Embryonic facial prominence (tissue), 1 donor: ENCODE measurements at regions not wholly inside any gene's neighbourhood (a gene's known extent, or its start where the extent isn't known, plus 50 kb on each side); places are given as distances from the start of the nearest gene placed in this dataset.

Source experiments
- DNase-seq: peaks from one replicate; pipeline ENCODE4 v3.0.0-alpha.2; 2016; ENCODE audit errors: extremely low spot score

DNA sequence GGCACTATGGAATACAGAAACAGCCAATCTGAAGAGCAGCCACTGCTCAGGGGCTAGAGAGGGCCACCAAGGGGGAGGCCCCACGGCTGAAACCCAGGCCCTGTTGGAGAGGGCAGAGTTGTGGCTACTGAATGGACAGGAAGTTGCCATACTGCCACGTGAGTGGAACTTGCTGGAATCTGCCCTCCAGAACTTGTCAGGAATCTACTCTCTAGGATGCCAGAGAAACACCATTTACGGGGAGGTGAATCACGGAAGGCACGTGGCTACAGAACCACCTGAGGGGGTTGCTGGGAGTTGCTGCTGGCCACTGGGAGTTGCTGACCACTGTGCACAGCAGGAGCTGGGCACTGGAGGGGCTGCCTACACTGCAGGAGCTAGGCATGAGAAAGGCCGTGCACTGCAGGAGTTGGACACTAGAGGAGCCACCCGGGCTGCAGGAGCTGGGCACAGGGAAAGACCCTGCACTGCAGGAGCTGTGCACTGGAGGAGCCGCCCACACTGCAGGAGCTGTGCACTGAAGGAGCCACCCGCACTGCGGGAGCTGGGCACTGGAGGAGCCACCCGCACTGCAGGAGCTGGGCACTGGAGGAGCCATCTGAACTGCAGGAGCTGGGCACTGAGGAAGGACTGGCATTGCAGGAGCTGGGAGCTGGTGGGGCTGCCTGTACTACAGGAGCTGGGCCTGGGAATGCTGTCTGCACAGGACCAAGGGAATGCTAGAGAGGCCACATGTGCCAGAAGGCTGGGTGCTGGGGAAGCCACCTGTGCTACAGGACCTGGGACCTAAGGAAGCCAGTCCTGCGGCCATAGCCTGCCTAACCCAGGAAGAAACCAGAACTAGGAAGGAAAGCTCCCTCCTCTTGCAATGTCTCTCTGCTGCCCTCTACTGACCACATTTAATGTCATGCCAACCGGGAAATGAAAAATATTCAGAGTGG lies 343.4 kb downstream of the MATN1 start:
- DNase-seq = peak; percentile 62

DNA sequence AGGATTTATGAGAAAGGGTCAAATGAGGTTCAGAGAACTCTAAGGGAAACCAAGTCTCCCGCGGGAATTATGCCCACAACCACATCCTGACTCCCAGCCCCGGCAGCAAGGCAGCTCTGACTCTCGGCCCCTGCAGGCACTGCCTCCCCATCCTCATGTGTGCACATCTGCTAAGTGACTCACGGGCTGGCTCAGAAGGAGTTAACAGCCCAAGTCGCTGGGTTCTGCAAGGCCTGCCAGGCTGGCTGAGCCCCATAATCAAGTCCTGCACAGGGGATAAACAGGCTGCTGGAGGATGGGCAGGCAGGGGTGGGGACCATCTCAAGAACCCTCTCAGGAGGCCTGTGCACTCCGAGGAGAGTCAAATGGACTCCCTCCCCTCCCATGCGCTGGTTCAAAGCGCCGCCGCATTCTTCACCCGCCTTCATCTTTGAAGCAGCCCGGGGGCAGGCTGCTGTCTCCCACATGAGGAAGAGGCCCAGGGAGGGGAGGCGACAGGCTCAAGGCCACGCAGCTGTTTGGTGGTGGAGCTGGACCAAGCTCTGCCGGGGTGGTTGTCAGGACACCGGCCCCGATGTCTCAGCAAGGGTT lies 344.3 kb downstream of the MATN1 start:
- DNase-seq = peak; percentile 54

DNA sequence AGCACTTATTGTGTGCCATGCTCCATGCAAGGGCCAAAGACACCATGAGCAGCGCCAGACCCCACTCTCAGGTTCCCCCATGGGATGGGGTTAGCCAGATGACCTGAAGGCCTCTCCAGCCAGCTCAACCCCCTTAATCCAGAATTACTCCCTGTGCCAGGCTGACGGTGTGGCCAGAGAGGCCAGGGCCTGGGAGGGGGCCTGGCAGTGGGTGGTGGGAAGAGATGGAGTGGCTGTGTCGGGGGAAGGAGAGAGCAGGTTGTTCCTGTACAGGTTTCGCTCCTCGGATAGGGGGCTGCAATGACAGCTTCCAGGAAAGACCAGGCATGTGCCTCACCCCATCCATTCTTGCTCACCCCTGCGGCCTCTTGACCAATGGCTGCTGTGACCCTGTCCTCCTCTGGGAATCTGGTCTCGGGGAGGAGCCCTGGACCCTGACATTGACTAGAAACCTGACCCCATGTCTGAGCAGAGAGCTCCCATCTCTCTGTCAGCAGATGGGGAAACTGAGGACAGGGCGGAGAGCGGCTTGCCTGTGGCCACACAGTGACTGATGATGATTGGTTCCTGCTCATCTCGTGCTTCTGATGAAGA lies 345.3 kb downstream of the MATN1 start:
- no peak for DNase-seq

DNA sequence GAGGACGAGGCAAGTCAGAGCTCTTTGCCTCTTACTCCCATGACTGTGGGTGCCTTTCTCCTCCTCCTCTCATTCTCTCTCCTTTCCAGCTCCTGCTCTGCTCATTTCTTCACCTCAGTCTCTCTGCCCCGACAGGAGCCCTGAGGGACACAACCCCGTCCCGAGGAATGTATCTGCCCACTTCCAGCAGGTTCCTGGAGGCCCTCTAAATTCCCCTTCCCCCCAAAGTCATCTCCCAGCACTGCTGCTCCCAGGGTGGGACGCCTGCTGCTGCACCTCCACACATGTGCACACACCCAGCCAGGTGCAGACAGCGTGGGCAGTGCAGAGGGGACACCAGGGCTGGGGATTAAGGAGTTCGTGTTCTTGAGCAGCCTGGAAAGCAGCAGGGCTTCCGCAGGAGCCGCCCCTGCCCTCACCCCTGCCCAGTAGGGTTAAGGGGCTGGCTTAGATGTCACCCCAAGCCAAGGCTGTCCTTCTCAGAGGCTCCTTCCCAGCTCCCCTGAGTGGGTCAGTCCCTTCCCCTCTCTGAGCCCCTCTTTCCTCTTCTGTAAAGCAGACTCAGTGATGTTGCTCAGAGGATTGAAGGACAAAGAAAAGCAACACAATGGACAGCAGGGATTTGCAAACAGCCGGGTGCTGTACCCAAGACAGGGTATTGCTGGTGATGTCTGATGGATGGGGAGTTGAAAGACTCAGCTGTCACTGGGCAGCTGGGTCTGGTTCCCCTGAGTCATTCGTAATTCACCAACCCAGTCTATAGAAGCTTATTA lies 346.0 kb downstream of the MATN1 start:
- no peak for DNase-seq

DNA sequence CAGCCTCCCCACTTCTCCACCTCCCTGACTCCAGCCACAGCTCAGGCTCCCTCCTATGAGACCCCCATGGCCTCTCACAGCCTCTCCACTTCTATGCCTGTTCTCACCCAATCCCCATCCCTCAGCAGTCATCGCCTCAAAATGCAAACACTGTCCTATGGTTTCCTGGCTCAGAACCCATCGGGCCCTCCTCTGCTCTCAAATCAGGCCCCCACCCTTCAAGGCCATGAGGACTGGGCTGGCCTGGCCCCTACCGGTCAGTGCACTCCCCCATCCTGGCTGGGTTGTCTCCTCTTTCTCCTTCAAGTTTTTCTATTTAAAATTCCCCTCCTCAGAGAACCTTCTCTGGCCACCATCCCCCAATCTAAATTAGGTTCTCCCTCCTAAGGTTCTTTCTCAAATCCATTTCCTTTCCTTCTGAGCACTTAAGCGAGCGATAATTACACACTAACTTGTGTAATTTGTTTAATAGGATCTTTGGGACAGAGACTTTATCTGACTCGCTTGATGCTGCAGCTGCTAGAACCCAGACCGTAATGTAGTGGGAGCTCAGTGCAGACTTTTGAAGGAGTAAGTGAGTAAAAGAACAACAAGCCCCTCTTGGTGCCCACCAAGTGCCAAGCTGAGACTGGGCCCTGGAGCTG lies 347.2 kb downstream of the MATN1 start:
- no peak for DNase-seq

DNA sequence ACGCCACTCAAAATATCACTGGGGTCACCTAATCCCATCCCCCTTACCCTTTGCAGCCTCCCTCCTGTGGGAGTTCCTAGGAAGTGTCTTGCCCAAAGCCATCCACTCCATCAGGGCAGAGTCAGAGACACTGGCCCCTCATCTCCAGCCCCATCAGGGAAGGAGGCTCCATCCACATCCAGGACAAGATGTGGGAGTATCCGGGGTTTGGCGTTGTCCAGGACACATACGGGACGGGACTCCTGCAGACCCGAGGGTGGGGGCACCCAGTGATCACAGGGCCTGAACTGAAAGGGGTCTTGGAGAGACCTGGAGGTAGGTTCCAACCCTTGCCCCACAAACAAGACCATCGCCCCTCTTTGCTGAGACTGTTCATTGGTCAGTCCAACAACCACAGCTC lies 348.2 kb downstream of the MATN1 start:
- no peak for DNase-seq

DNA sequence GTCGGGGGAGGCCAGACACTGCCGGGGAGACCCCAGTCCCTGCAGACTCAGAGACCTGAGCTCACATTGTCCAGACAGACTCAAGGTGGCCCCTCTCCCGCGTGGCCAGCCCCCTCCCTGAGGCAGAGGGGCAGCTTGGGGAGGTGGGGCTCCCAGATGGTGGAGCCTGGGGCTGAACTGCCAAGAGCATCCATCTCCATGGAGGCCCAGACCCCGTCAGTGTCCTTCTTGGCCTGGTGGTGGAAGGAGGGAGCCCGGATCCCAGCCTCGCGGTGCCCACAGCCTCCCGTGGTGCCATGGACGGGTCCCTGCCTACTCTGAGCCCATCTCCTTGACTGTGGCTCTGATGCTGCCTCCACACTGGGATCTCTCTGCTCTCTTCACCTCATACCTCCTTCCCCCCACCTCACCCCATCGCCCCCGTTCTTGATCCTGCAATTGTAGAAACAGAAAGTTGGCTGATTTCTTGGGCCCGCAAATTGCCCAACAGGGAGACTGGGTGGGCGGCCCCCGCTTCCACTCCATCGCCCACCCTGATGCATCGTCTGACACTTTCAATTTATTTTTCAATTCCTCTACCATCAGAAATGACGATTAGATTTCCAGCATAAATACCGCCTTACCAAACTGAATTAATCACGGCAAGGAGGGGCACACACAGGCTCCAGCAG lies 348.9 kb downstream of the MATN1 start:
- no peak for DNase-seq

DNA sequence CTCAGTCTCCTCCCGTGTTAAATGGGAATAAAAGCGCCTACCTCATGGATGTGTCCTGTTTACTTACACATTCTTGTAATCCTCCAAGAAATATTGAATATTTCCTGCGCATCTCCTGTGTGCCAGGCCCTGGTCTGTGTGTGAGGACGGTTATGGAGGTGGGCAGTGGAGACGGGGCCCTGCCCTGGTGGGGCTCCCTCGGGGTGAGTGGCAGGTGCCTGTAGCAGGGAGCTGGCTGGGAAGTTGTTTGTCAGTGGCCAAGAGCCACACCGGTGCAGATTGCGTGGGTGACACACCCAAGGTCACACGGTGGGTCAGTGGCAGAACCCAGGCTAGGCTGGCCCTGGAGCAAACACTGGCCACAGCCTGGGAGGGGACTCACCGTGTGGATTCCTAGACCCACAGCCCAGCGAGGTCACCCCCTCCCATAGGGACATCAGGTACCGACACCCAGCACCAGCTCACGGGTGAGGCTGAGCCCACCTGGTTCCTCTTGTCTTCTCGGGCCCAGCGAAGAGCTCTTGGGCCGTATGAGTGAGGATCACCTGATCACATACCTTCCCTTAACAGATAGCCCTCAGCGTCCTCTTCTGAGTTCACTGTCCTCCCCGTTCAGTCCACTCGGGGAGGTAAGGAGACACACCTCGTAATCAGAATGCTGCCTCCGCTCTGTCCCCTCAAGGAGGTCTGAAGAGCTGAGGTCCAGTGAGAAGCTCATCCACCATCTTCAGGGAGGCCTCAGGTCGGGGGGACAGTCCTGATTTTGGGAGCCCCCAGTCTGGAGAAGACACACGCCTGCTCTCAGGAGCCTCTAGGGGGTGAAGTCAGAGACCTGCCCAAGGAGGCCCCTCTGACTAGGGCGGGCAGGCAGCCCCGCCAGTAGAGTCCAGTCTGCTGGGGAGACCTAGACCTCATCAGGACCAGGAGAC lies 349.6 kb downstream of the MATN1 start:
- DNase-seq = no peak

DNA sequence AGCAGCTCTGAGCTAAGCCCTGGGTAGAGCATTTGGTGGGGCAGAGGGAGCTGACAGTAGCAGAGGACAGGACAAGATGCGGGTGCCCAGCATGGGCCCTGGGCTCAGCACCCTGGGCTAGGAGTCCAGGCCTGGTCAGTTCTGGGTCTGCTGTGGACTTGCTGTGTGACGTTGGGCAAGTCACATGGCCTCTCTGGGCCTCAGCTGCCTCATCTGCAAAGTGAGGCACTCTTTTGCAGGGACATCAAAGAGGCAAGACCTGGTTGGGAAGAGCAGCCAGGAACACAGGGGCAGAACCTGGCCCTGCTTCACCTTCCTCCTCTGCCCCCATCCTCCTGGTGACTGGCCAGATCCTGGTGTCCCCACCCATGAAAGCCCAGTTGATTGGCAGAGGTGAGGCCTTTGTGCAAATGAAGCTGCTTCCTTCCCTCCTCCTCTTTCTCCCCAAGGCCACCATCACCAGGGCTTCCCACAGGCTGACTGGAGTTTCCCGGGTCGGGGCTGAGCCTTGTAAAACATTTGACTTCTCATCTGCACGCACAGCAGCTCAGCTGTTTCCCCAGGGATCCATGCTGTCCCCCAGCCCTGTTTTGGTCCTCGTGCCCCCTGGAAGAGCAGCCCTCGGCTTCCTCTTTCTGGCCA lies 350.5 kb downstream of the MATN1 start:
- DNase-seq = no peak

DNA sequence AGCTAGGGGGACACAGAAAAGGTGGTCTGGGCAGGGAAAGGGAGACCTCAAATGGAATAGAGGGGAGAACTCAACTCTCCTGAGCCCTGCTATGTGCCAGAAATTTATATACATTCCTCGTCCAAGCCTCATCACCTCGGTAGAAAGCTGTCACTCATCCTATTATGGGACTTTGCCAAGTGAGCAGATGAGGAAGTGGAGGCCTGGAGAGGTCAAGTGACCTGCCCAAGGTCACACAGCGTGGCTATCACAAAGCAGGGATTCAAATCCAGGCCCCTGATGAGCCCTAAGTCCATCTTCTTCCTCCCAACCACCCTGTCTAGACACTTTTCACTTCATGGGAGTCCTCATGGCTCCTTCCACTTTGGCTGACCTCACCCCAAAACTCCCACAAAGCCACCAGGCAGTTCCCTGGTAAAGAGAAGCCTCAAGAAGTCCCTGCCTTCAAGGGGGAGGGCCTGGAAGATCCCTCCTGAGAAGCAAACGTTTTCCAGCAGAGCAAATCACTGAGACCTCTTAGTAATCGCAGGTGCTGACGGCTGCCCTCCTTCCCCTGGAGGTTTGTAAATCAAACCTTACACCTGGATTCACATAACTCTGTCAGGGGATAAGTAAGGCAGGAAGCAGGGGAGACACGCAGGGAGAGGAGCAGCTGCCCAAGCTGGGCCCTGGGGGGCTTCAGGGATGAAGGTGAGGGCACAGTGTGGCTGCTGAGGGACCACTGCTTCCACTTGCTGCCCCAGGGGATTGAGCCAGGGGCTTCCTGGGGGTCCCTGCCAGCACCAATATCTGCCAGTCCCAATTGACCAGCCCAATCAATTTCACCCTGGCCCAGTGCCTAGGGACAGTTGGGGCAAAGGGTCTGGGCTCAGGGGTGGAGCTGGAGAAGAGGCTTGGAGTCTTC lies 351.2 kb downstream of the MATN1 start:
- DNase-seq = no peak

DNA sequence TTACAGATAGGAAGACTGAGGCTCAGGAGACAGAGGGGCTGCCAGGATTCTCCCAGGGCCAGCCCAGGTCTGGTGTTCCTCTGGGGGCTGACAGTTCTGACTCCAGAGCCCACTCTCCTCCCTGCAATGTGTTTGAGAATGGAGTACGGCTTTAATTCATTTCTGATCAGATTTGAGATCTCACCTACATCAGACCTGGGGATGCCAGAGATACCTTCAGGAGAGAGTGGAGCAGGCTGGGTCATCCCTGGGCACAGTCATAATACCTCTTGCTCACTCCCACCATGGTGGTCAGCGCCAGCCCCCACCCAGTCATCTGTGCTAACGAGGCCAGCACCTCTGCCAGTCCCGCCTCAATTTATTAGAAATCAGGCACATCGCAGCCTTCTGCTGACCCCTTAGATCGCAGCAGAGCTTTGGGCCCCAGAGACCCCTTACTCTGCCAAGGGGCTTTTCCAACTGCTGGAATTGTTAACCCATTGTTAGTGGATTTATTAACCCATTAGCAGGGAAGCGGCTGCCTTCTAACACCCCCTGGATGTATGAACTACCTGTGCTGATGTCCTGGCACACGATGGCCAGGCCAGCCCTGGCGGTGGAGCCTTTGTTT lies 352.1 kb downstream of the MATN1 start:
- DNase-seq = no peak

DNA sequence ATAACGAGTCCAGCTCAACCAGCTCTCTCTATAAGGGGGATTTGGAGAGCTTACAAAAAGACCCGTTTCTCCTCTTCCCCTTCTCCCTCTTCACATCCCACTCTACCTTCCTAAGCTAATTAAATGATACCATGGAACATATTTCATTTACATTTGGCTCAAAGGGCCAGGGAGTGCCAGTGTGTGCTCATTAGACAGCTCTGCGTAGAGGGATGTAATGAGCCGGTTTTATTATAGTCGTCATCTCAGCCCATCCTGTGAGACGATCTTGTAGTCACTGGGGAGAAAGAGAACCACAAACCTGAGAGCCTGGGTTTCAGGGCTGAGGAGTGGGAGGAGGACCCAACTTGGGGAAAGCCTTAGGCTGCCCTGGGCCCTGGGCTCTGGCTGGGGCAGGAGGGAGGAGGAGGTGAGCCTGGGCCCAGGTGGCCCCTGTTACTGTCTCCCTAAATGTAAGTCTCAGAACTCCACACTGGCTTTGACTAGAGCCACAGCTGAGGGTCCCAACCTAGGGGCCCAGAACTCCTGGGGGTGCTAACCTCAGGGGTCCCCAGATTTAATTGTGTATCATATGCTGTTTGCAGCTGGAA lies 354.6 kb downstream of the MATN1 start:
- no peak for DNase-seq

DNA sequence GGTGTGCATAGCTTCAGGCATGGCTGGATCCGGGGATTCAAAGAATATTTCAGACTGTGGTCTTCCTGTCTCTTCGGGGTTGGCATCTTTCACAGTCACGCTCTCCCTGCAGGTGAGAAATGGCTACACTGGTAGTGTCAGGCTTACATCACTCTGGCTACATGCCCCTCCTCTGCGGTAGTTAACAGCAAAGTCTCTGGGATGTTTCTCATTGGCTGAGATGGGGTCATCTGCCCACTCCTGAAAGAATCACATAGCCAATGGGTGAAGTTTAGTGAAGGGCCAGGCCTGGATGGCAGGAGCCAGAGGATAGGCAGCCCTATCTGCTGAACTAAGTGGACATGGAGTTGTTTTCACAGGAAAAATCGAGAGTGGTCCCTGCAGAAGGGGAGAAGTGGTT lies 356.5 kb downstream of the MATN1 start:
- no peak for DNase-seq

DNA sequence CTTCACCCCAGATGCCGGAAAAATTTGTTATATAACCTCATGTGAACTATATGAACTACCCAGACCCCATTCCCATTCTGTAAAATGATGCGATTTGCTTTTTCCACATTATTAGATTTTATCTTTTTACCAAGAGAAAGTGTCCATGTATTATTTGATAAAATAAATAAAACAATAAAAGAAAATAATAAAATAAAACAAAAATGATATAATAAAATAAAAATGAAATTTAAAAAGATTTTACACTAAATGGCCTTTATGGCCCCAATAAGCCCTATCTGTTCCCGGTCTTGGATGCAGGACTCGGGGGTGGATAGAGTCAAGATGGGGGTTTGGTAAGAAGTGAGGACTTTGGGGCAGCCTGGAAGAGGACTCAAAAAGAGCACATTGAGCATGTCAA lies 357.2 kb downstream of the MATN1 start:
- no peak for DNase-seq

DNA sequence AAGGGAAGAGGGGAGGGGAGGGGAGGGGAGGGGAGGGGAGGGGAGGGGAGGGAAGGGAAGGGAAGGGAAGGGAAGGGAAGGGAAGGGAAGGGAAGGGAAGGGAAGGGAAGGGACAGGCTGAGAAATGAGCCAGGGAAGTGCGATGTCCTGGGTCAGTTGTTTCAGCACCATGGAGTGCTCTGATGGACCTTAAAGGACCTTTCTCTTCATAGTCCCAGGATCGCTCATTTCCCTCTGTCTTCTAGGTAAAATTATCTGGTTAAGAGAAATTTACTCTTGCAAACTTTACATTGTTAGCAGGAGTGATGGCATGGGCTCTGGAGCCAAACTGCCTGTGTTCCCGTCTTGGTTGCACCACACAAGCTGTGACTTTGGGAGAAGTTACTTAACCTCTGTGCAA lies 357.8 kb downstream of the MATN1 start:
- DNase-seq = no peak

DNA sequence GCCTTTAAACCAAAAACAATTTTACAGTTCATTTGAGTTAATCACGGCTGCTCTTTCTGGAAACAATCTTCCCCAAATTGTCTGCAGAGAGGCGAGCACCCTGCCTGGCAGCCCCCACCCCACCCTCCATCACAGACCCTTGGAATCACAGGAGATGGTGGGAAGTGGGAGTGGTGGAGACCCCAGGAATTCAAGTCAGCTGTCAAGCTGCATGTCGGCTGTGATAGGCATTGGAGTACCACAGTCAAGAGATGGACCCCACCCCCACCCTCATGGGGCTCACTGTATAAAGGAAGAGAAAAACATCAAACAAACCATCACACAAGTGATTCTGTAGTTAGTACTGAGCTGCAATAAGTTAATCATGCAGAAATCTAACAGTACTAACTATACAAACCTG lies 360.4 kb downstream of the MATN1 start:
- DNase-seq = no peak

DNA sequence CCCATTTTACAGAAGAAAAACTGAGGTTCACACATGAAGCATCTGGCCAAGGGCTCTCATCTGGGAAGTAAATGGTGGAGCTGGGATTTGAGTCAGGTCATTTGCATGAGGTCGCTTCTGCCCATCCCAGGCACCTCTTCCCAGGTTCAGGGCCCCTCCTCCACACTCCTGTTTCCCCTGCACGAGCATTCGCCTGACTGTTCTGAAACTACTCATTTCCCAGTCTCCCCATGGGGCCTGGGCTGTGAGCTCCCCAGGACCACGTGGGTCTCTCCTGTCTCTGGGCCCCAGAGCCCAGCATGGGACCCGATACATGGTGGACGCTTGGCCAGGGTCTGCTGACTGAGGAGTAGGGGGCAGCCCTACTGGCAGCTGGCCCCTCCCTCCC lies 360.8 kb downstream of the MATN1 start:
- DNase-seq = no peak
